ENCODE measurements at regions not wholly inside any gene's neighbourhood (a gene's known extent, or its start where the extent isn't known, plus 50 kb on each side); places are given as distances from the start of the nearest gene placed in this dataset.
"Not testable (repeated sequence)": the region's sequence is repeated elsewhere in the genome, so short reads cannot be mapped to it uniquely, and the experiment has no call there.

GRCh38 chr6:132109752-132110151 is 158.6 kb upstream of the CCN2 start:
- H3K9ac ChIP-seq (ENCODE audit: insufficient read depth, low read depth, low read length), result not testable (repeated sequence)

GRCh38 chr6:132107896-132108295 is 156.7 kb upstream of the CCN2 start:
- Histone ChIP-seq H3K9me3 (ENCODE audit: low read length) (peaks cover 16% of the 10 kb centered on the region), H3K4me3 (replicated peaks in 1 of 3; ENCODE audit: insufficient read depth in 1 of 3, low read depth in 2 of 3, low read length in 3 of 3) (no peak overlapping the region), H3K36me3 (replicated peaks in 1 of 2; ENCODE audit: control insufficient read depth in 1 of 2, insufficient read depth in 2 of 2, low read length in 2 of 2) (no peaks in the 10 kb centered on the region), H3K27ac (ENCODE audit: extremely low read length, insufficient read depth, low read length) (no peak overlapping the region), H4K20me1 (ENCODE audit: insufficient read depth, low read length) (no peaks in the 10 kb centered on the region), H3K27me3 (ENCODE audit: control insufficient read depth in 1 of 2, insufficient read depth in 2 of 2, low read length in 2 of 2) (no peaks in the 10 kb centered on the region), H3K9ac (ENCODE audit: insufficient read depth, low read depth, low read length) (no peak overlapping the region), H3K4me2 (ENCODE audit: low read depth, low read length) (no peak overlapping the region), H3K79me2 (ENCODE audit: insufficient read depth, low read length) (no peaks in the 10 kb centered on the region), H2AFZ (ENCODE audit: low read length) (no peak overlapping the region), H3K4me1 (ENCODE audit: insufficient read depth, low read length) (no peaks in the 10 kb centered on the region)
- intact Hi-C loops (cut with micrococcal nuclease; ENCODE audit: unreplicated experiment) (no loop called here), in situ Hi-C loops (cut with HindIII; ENCODE audit: extremely low pct_ligation_motif_present, low pct_unique_long_range_greater_than_20kb) (no loop called here)
- FAIRE-seq (no peak), ATAC-seq (no peak), DNase-seq (ENCODE audit: low spot score) (no peak)
- CTCF ChIA-PET (ENCODE audit: low intra/inter-chr PET ratio, low total read pairs), result no interaction called here
- WGBS (ENCODE audit: low lambda C conversion rate), result 2% methylated on average over 2 of the region's 2 CpGs
- BruUV-seq (replicated peaks), result no TSS peak
- POLR2A ChIA-PET, result no interaction called here
- TF ChIP-seq CTCF (CRISPR knock-in tag; IDR thresholded peaks at IDR 0.05) (no peak), KLF6 (CRISPR knock-in tag; IDR thresholded peaks at IDR 0.05) (no peak), MXD1 (CRISPR knock-in tag; IDR thresholded peaks at IDR 0.05) (no peak), ARNTL (CRISPR knock-in tag; IDR thresholded peaks at IDR 0.05) (no peak), ZNF746 (CRISPR knock-in tag; IDR thresholded peaks at IDR 0.05) (no peak), GFI1 (CRISPR knock-in tag; IDR thresholded peaks at IDR 0.05; ENCODE audit: borderline replicate concordance) (no peak), ZNF383 (CRISPR knock-in tag; IDR thresholded peaks at IDR 0.05; ENCODE audit: borderline replicate concordance) (no peak), ZNF12 (CRISPR knock-in tag; IDR thresholded peaks at IDR 0.05) (no peak), DNMT1 (CRISPR knock-in tag; IDR thresholded peaks at IDR 0.05) (no peak), ZMYM3 (CRISPR knock-in tag; IDR thresholded peaks at IDR 0.05) (no peak), ZNF530 (CRISPR knock-in tag; IDR thresholded peaks at IDR 0.05; ENCODE audit: low read depth) (no peak), ZNF205 (CRISPR knock-in tag; IDR thresholded peaks at IDR 0.05) (no peak), ZNF547 (CRISPR knock-in tag; IDR thresholded peaks at IDR 0.05) (no peak), CREB3 (CRISPR knock-in tag; IDR thresholded peaks at IDR 0.05) (no peak)

More at GRCh38 chr6:132109752-132110151, 158.6 kb upstream of the CCN2 start:
- H3K27me3 ChIP-seq (ENCODE audit: control insufficient read depth in 1 of 2, insufficient read depth in 2 of 2, low read length in 2 of 2); CTCF ChIA-PET (ENCODE audit: low intra/inter-chr PET ratio, low total read pairs); H3K4me2 ChIP-seq (ENCODE audit: low read depth, low read length); H4K20me1 ChIP-seq (ENCODE audit: insufficient read depth, low read length); ATAC-seq; H3K27ac ChIP-seq (ENCODE audit: extremely low read length, insufficient read depth, low read length); POLR2A ChIA-PET; intact Hi-C loops (cut with micrococcal nuclease; ENCODE audit: unreplicated experiment); H3K79me2 ChIP-seq (ENCODE audit: insufficient read depth, low read length); H3K36me3 ChIP-seq (replicated peaks in 1 of 2; ENCODE audit: control insufficient read depth in 1 of 2, insufficient read depth in 2 of 2, low read length in 2 of 2); H2AFZ ChIP-seq (ENCODE audit: low read length); H3K4me1 ChIP-seq (ENCODE audit: insufficient read depth, low read length); BruUV-seq (replicated peaks); DNase-seq (ENCODE audit: low spot score); H3K4me3 ChIP-seq (replicated peaks in 1 of 3; ENCODE audit: insufficient read depth in 1 of 3, low read depth in 2 of 3, low read length in 3 of 3); FAIRE-seq; in situ Hi-C loops (cut with HindIII; ENCODE audit: extremely low pct_ligation_motif_present, low pct_unique_long_range_greater_than_20kb): not testable (repeated sequence)
- peaks cover 16% of the 10 kb centered on the region for H3K9me3 ChIP-seq (ENCODE audit: low read length)
- WGBS (ENCODE audit: low lambda C conversion rate), result 4% methylated on average over 6 of the region's 6 CpGs
- TF ChIP-seq SETDB1 (CRISPR knock-in tag; IDR thresholded peaks at IDR 0.05; ENCODE audit: borderline replicate concordance), result peak; percentile 92; the same call in 1 of the 2 replicates

Measured in HepG2 (cell line).